ENCODE measurements at regions not wholly inside any gene's neighbourhood (a gene's known extent, or its start where the extent isn't known, plus 50 kb on each side); places are given as distances from the start of the nearest gene placed in this dataset.

GRCh38 chr17:10968007-10968406 is 130.1 kb upstream of the PIRT start:
- H3K4me3 ChIP-seq (ENCODE audit: control insufficient read depth, low read depth, low read length), result no peak overlapping the region
- TF ChIP-seq CTCF (conservative IDR thresholded peaks at IDR 0.05; ENCODE audit: control insufficient read depth, insufficient read depth, low read depth, low read length), result no peak
- no peak for DNase-seq (ENCODE audit: low read depth)

GRCh38 chr17:10956821-10957220 is 118.9 kb upstream of the PIRT start:
- DNase-seq (ENCODE audit: low read depth), result no peak
- no peak for TF ChIP-seq CTCF (conservative IDR thresholded peaks at IDR 0.05; ENCODE audit: control insufficient read depth, insufficient read depth, low read depth, low read length)
- no peak overlapping the region for H3K4me3 ChIP-seq (ENCODE audit: control insufficient read depth, low read depth, low read length)

GRCh38 chr17:10944819-10945218 is 106.9 kb upstream of the PIRT start:
- DNase-seq (ENCODE audit: low read depth), result no peak
- TF ChIP-seq CTCF (conservative IDR thresholded peaks at IDR 0.05; ENCODE audit: control insufficient read depth, insufficient read depth, low read depth, low read length), result no peak
- no peak overlapping the region for H3K4me3 ChIP-seq (ENCODE audit: control insufficient read depth, low read depth, low read length)

- no peak for DNase-seq (ENCODE audit: low read depth)
- TF ChIP-seq CTCF (conservative IDR thresholded peaks at IDR 0.05; ENCODE audit: control insufficient read depth, insufficient read depth, low read depth, low read length), result no peak
These were observed 99.0 kb upstream of the PIRT start for GRCh38 chr17:10936931-10937330.

GRCh38 chr17:10932938-10933337 is 95.1 kb upstream of the PIRT start:
- no peak overlapping the region for H3K4me3 ChIP-seq (ENCODE audit: control insufficient read depth, low read depth, low read length)
- no peak for TF ChIP-seq CTCF (conservative IDR thresholded peaks at IDR 0.05; ENCODE audit: control insufficient read depth, insufficient read depth, low read depth, low read length)
- DNase-seq (ENCODE audit: low read depth), result no peak

More at GRCh38 chr17:10936931-10937330, 99.0 kb upstream of the PIRT start:
- no peak overlapping the region for H3K4me3 ChIP-seq (ENCODE audit: control insufficient read depth, low read depth, low read length)

- DNase-seq (ENCODE audit: low read depth), result no peak
- H3K4me3 ChIP-seq (ENCODE audit: control insufficient read depth, low read depth, low read length), result no peak overlapping the region
- TF ChIP-seq CTCF (conservative IDR thresholded peaks at IDR 0.05; ENCODE audit: control insufficient read depth, insufficient read depth, low read depth, low read length), result no peak
These were observed 93.2 kb upstream of the PIRT start for GRCh38 chr17:10931133-10931532.

- TF ChIP-seq CTCF (conservative IDR thresholded peaks at IDR 0.05; ENCODE audit: control insufficient read depth, insufficient read depth, low read depth, low read length), result no peak
- no peak overlapping the region for H3K4me3 ChIP-seq (ENCODE audit: control insufficient read depth, low read depth, low read length)
- no peak for DNase-seq (ENCODE audit: low read depth)
These were observed 89.8 kb upstream of the PIRT start for GRCh38 chr17:10927712-10928111.

Data from fibroblast of mammary gland (primary cell).